ENCODE measurements at regions not wholly inside any gene's neighbourhood (a gene's known extent, or its start where the extent isn't known, plus 50 kb on each side); places are given as distances from the start of the nearest gene placed in this dataset.

DNA sequence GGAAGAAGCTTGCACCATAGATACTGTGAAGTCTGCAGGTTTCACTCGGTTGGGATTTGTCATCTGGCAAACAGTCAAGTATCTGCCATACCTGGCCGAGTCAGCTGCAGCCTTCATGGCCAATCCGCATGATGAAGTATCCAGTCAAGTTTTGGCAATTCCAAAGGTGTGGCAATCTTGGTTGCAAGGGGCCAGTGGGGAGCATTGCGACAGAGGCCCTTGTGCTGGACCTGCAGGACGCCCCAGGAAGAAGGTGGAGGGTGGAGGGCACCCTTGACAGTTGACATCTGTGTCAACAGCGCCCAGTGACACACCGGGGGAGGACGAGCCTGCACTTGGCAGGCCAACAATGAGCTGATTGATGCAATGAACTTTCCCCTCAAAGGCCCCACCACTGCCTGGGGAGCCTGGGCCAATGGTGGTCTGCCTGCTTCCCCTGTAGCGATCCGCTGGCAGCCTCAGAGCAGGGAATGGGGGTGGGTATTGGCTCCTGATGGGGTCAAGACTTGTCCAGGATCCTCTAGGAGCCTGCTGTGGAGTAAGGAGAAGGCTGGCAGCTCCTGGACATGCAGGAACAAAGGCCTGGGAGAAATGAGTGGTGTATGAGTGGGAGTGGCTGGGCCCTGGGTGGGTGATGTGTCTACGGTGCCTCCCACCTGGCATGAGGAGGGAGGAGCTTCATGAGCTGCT lies 122.8 kb upstream of the PITX1 start:
- DNase-seq = no peak
- Histone ChIP-seq H4K20me1 (ENCODE audit: insufficient read depth, low read length) (no peaks in the 10 kb centered on the region), H3K36me3 (replicated peaks; ENCODE audit: insufficient read depth, low read length) (no peaks in the 10 kb centered on the region), H3K4me1 (ENCODE audit: low read length) (no peaks in the 10 kb centered on the region), H3K79me2 (ENCODE audit: low read length) (no peaks in the 10 kb centered on the region), H3K4me2 (ENCODE audit: low read depth, low read length) (no peak overlapping the region), H2AFZ (ENCODE audit: low read length) (no peak overlapping the region), H3F3A (ENCODE audit: insufficient read depth, low read length) (no peaks in the 10 kb centered on the region), H3K9me2 (replicated peaks; ENCODE audit: insufficient read depth, low read length) (no peaks in the 10 kb centered on the region), H3K27ac (ENCODE audit: low read length) (no peak overlapping the region), H3K27me3 (replicated peaks; ENCODE audit: insufficient read depth, low read length) (no peaks in the 10 kb centered on the region), H3K9me3 (replicated peaks; ENCODE audit: insufficient read depth, low read length) (no peaks in the 10 kb centered on the region), H3K9ac (ENCODE audit: low read length) (no peak overlapping the region), H3K4me3 (ENCODE audit: low read length) (no peak overlapping the region)
- TF ChIP-seq EZH2 (optimal IDR thresholded peaks at IDR 0.05; ENCODE audit: low read depth, low read length) (no peak), EZH2phosphoT487 (IDR thresholded peaks at IDR 0.05; ENCODE audit: low read length) (no peak)
- TF ChIP-seq, protein P1, sequence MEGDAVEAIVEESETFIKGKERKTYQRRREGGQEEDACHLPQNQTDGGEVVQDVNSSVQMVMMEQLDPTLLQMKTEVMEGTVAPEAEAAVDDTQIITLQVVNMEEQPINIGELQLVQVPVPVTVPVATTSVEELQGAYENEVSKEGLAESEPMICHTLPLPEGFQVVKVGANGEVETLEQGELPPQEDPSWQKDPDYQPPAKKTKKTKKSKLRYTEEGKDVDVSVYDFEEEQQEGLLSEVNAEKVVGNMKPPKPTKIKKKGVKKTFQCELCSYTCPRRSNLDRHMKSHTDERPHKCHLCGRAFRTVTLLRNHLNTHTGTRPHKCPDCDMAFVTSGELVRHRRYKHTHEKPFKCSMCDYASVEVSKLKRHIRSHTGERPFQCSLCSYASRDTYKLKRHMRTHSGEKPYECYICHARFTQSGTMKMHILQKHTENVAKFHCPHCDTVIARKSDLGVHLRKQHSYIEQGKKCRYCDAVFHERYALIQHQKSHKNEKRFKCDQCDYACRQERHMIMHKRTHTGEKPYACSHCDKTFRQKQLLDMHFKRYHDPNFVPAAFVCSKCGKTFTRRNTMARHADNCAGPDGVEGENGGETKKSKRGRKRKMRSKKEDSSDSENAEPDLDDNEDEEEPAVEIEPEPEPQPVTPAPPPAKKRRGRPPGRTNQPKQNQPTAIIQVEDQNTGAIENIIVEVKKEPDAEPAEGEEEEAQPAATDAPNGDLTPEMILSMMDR (IDR thresholded peaks at IDR 0.05; ENCODE audit: low read length) = no peak

- no peak for TF ChIP-seq EZH2phosphoT487 (IDR thresholded peaks at IDR 0.05; ENCODE audit: low read length)
- TF ChIP-seq, protein P1 (IDR thresholded peaks at IDR 0.05; ENCODE audit: low read length) = no peak
- TF ChIP-seq EZH2 (optimal IDR thresholded peaks at IDR 0.05; ENCODE audit: low read depth, low read length) = no peak
- Histone ChIP-seq H4K20me1 (ENCODE audit: insufficient read depth, low read length) (no peaks in the 10 kb centered on the region), H3K4me3 (ENCODE audit: low read length) (no peak overlapping the region), H3K9me2 (replicated peaks; ENCODE audit: insufficient read depth, low read length) (no peaks in the 10 kb centered on the region), H3K27me3 (replicated peaks; ENCODE audit: insufficient read depth, low read length) (no peaks in the 10 kb centered on the region), H2AFZ (ENCODE audit: low read length) (no peak overlapping the region), H3K27ac (ENCODE audit: low read length) (no peak overlapping the region), H3K79me2 (ENCODE audit: low read length) (no peaks in the 10 kb centered on the region), H3K4me1 (ENCODE audit: low read length) (no peaks in the 10 kb centered on the region), H3F3A (ENCODE audit: insufficient read depth, low read length) (no peaks in the 10 kb centered on the region), H3K9me3 (replicated peaks; ENCODE audit: insufficient read depth, low read length) (no peaks in the 10 kb centered on the region), H3K4me2 (ENCODE audit: low read depth, low read length) (no peak overlapping the region), H3K9ac (ENCODE audit: low read length) (no peak overlapping the region), H3K36me3 (replicated peaks; ENCODE audit: insufficient read depth, low read length) (no peaks in the 10 kb centered on the region)
- DNase-seq = no peak
Observed at GRCh38 chr5:135156337-135156714, 122.3 kb upstream of the PITX1 start.

DNA sequence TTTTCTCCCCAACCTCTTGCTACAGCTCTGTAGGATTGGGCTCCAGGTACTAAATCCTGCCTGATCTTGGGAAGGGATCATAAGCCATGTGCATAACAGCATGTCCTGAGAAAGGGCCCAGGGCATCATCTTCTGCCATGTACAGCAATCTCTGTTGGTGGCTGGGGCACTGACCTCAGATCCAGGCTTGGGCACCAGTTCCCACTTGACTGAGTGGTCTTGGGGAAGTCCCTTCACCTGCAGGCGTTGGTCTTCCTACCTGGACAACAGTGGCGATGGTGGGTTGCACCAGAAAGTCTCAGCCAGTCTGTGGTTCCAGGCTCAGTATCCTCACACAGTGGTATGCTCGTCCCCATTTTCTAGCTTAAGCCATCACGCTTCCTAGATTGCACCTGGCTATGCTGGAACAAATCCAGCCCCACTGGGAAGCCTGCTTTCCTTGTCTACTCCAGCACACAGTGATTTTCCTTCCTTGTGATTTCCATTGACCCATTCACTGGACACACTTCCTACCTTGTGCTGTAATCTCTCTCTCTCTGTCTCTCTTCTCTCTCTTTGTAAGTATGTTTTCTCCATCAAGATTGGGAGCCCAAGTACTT lies 121.7 kb upstream of the PITX1 start:
- Histone ChIP-seq H3F3A (ENCODE audit: insufficient read depth, low read length) (no peaks in the 10 kb centered on the region), H3K27me3 (replicated peaks; ENCODE audit: insufficient read depth, low read length) (no peaks in the 10 kb centered on the region), H3K79me2 (ENCODE audit: low read length) (no peaks in the 10 kb centered on the region), H3K4me3 (ENCODE audit: low read length) (no peak overlapping the region), H3K9ac (ENCODE audit: low read length) (no peak overlapping the region), H3K4me1 (ENCODE audit: low read length) (no peaks in the 10 kb centered on the region), H3K27ac (ENCODE audit: low read length) (no peak overlapping the region), H3K4me2 (ENCODE audit: low read depth, low read length) (no peak overlapping the region), H2AFZ (ENCODE audit: low read length) (no peak overlapping the region), H4K20me1 (ENCODE audit: insufficient read depth, low read length) (no peaks in the 10 kb centered on the region), H3K9me3 (replicated peaks; ENCODE audit: insufficient read depth, low read length) (no peaks in the 10 kb centered on the region), H3K36me3 (replicated peaks; ENCODE audit: insufficient read depth, low read length) (no peaks in the 10 kb centered on the region), H3K9me2 (replicated peaks; ENCODE audit: insufficient read depth, low read length) (no peaks in the 10 kb centered on the region)
- no peak for DNase-seq
- no peak for TF ChIP-seq EZH2phosphoT487 (IDR thresholded peaks at IDR 0.05; ENCODE audit: low read length)
- TF ChIP-seq, protein P1 (IDR thresholded peaks at IDR 0.05; ENCODE audit: low read length) = no peak
- no peak for TF ChIP-seq EZH2 (optimal IDR thresholded peaks at IDR 0.05; ENCODE audit: low read depth, low read length)
